ENCODE measurements at regions not wholly inside any gene's neighbourhood (a gene's known extent, or its start where the extent isn't known, plus 50 kb on each side); places are given as distances from the start of the nearest gene placed in this dataset.

DNA sequence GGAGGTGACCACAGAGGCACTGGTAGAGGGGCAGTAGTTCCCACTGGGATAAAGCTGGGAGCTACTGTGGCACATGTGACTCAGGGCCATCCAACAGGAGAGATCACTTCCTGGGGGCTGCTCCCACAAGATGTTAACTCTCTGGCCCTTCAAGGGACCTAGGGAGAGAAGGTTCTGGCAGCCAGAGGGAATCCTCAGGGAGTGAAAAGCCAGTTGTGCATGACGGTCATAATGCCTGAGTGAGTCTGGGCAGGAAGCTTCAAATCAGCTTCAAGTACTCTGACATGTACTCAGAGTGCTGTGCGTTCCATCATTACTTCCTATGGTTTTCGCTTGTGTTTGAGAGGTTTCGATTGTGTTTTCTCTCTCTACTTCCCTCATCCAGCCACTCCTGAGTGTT, 388.5 kb downstream of the GABRG2 start:
- no peak for TF ChIP-seq CTCF (IDR thresholded peaks at IDR 0.05)
- TF ChIP-seq POLR2A (IDR thresholded peaks at IDR 0.05) = no peak

Measured in ovary (tissue), 3 donors.